Activated CD4-positive, alpha-beta T cell treated with anti-CD3 and anti-CD28 coated beads, Interleukin-2, Interleukin-6, amounts not matched to agents 100 ng/mL and 50 ng/mL, durations not matched to agents 16 hours and 8 hours (primary cell): ENCODE measurements at regions not wholly inside any gene's neighbourhood (a gene's known extent, or its start where the extent isn't known, plus 50 kb on each side); places are given as distances from the start of the nearest gene placed in this dataset.
"Not testable (repeated sequence)": the region's sequence is repeated elsewhere in the genome, so short reads cannot be mapped to it uniquely, and the experiment has no call there.

Experiments
- DNase-seq: peaks from one replicate; pipeline ENCODE4 v3.0.0-alpha.2; 2020

DNA sequence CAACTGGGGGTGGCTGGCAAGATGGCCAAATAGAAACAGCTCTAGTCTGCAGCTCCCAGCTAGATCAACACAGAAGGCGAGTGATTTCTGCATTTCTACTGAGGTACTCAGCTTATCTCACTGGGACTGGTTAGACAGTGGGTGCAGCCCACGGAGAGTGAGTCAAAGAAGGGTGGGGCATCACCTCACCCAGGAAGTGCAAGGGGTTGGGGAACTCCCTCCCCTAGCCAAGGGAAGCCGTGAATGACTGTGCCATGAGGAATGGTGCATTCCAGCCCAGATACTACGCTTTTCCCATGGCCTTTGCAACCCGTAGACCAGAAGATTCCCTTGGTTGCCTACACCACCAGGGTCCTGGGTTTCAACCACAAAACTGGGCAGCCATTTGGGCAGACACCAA is 452.6 kb downstream of the NR4A2 start:
- not testable (repeated sequence) for DNase-seq

DNA sequence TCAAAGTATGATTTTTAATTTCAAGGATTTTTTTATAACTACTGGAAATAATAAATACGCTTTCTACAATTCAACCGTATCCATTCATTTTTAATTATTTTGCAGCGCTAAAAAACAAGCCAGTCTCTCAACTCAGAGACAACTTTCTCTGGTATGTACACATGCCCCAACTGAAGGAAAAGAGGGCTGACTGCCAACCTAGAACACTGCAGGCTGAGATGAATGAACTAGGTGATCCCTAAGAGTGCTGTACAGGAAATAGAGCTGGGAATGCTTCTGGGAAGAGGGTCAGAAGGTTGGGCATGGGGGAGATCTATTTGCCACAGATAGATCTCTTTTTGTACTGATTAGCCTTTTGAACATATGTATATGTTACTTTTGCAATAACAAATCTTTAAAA is 460.1 kb downstream of the NR4A2 start:
- DNase-seq = no peak

DNA sequence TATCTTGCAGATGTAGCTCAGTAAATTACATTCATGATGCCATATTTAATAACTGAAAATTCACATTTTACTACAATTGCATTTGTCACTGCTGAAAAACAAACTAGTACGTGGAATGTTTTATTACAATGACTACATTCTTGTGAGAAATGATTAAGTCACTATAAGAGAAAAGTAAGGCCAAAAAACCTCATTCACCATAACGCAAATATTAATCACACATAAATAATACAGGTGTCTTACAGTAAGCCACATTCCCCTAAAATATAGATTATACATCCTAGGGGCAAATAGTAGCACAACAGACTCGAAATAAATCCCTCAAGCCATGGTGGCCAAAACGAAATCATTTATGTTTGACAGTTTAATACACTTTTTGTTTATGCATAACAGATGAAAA is 460.6 kb downstream of the NR4A2 start:
- no peak for DNase-seq

DNA sequence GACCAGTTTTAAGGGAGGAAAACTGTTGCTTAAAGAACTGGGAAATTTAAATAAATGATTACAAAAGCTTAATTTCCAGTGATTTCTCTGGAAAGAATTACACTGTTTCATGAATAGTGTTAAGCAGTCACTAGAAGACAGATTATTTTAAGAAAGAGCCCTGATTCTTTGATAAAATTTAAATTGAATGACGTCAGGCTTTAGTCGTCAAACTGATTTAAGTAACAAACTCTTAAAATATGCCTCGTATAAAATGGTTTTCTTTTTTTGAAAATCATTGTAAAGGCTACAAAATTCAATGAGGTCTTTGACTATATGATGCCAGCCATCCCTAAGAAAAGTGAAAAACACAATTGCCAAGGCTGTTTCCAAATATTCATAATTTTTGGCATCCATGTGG is 465.0 kb downstream of the NR4A2 start:
- DNase-seq = no peak

DNA sequence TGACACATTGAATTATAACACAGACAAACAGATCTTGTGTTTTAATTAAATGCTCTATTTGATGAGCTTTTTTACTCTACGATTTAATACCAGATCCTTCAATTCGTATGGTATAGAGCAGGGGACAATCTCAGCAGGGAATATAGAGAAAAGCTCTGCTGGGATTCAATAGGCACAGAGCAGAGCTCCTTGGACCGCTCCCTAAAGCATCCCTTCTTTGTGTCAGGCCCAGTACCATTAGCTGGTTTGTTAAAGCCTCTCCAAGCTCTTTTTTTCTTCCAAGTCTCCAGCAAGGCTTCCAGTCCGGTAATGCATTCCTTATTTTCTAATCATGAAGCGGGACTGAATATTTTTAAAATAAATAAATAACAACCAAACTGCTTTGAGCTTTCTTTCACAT is 466.0 kb downstream of the NR4A2 start:
- no peak for DNase-seq

DNA sequence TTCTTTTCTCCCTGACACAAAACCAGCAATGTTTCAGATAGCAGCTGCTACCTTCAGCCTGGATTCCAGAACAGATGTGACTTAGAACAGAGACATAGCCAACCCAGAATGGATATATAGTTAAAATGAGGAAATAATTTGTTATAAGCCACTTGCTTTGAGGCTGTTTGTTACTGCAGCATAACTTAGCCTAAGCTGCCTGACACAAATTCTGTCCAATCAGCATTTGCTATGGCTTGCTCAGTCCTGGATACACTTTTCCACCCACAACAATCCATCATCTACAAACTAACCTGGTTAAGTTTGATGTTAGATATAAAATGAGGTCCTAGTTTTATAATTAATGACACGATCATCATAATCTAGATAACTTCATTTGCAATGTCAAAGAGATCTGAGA is 480.4 kb downstream of the NR4A2 start:
- DNase-seq = no peak

DNA sequence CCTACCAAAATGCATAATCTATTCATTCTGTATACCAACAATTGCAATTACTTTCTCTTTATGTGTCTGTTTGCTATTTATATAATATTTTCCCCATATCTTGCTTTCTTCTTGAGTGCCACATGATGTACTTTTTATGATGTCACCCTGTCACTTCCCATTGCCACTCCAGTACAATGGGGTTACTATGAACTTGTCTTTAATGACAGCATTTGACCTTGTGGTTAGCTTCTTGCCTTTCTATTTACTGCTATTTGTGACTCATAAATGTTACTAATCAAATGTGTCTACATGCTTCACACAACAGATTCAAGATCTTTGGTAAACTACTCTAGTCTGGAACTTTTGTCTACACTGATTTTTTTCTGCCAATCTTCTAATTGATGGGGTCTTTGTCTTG is 486.3 kb downstream of the NR4A2 start:
- no peak for DNase-seq

DNA sequence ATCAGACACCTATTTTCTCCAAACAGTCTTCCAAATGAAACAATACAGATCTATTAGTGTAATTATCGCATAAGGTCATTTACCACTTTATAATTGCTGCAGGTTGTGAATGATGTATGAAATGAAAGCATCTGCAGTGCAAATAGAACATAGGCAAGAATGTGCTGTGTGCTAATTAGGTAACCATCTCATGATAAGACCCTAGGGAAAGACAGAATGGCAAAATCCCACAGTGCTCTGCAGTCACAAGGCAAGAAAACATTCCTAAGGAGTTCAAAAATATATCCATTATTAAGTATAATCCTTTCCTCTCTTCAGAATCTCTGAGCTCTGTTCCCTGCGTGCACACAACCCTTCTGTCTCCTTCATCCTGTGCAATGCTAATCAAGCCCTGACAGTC is 488.1 kb downstream of the NR4A2 start:
- no peak for DNase-seq

DNA sequence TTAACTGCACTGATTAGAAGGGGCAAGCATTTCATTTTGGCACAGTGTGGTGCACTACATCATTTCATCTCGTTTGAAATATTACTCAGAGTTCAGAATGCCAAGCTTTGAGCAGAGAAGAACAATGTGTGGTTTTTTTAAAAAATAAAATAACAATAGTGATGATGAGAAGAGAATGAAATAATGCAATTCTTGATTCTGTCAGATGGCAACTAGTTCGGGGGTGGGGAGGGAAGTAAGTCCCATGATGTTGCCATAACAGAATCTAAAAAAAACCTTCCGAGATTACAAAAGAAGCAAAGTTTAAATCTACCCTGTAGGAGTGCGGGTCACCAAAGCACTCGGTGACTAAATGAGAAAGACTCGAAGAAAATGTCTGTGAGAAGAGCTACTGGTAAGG is 490.4 kb downstream of the NR4A2 start:
- DNase-seq = no peak

DNA sequence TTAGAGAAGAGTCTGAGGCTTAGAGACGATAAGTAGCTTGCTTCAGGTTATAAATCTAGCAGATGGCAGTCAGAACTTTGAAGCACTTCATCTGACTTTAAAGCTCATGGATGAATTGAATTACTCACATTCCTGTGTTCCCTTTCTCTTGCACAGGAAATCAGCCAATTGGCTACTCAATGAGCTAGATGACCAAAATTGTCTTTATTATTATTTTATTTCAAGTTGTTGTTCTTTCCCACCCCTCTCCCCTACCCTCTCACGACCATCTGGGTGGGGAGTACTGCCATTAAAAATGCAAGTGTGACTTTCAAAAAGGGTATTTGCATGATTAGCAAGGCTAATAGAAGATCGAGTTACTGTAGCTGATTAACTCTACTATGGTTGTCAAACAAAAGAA is 491.1 kb downstream of the NR4A2 start:
- no peak for DNase-seq

DNA sequence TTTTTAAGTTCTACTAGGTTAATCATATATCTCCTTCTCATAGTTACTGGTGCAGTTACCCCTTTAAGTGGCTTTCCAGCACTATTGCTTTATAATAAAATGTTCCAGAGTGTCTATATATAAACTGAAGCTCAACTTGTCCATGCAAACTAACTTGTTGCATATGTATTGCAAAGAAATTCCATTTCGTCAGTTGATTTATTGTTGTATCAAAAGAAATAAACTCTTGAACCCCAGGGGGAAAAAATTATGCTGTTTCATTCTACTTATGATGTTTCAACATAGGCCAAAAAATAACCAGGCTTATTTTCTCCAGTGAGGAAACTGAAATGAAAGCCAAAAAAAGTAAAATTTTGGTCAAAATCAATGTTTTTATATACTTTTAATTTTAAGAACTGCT is 491.9 kb downstream of the NR4A2 start:
- DNase-seq = no peak

DNA sequence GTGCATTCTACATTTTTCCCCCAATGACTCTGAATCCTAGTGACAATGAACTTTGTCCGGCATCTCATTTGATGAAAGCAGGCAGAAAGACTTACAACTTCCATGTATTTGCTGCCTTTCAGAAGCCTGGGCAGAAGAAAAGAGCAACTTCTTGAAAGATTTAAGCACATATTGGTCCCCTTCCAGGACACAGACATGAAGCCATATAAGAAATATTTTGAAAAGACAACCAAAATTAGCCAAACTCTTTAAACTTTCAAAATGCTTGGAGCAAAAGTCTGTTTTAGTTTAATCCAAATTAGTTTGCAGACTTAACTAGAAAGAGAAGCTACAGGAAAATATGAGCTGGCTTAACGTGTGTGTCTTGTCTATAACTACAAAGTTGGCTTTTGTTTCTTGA is 492.5 kb downstream of the NR4A2 start:
- DNase-seq = no peak

DNA sequence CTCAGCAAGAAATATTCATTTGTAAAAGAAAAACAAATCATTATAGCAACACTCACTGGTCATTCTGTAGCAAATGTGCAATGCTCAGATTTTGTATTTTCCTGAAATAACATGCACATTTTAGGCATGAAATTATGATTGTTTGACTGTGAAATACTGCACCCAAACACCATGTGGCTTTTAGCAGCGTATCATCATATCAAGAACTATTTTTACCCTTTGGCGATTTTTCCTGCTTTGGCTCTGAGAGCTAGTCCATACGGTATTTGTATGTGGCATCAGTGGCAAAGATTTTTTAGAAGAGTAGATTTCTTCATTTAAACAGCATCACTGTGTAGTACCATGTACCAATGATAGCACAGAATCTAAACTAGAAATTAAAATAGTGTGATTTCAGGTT is 493.1 kb downstream of the NR4A2 start:
- no peak for DNase-seq

DNA sequence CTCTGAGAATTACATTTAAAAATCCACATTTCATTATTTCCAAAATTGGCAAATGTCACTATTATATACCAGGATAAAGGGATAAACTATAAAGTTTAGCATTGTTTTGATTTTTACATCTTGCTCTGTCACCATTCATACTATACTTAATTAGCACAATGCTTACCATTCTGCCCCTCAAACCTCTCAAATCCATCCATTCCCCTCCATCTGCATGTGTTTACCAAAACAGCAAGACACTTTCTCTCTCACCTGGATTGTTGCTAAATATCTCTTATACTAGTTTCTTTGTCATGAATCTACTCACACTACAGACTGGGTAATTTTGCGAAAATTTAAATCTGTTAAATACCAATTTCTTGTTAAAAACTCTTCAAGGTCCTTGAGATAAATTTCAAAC is 496.1 kb downstream of the NR4A2 start:
- DNase-seq = no peak

DNA sequence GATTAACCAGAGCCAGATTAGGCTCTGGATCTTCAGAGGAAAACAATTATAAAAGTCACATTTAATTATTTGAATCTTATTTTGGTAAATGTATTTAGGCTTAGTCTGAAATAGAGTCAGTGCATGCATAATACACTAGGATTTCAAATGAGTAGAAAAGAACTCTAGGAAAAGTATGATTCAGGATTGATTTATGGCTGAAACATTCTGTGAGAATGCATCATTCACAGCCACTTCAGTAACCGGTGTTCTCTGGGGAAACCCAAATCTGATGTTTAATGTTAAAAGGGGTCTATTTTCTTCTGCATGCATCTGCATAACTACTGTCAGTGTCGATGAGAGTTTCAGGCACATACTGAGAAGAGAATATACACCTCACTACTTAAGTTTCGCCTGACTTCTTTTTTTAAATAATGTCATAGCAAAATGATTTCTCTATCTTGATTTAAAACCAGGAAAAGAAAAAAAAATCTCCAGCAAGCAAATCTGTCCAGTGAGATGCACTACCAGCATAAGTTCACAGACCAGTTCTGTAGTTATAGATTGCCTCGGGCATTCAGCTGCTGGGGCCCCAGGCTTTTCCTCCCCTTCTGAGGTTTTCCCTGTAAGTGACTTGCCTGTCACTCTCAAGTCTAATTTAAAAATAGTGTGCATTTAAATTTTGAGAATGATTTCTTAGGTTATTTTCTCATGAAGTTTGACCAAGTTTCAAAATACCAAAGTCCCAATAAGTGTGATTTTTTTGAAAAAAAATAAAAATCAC is 501.5 kb downstream of the NR4A2 start:
- no peak for DNase-seq

DNA sequence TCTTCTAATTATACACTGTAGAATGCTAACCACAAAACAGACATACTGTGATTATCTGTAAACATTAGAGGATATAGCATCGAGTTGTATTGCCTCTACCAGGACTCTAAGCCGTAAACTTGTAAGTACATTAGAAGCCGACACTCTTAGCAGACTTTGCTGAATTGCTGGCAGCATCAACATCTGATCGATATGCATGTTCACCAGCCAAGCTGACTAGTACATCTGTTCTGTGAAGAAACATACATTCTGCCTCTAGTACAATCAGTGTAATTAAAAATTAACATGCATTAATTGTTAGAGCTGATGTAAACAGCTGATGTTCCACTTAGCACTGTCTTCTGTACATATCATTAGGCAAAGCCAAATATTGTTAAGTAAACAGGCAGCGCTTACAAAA is 502.2 kb downstream of the NR4A2 start:
- DNase-seq = no peak

DNA sequence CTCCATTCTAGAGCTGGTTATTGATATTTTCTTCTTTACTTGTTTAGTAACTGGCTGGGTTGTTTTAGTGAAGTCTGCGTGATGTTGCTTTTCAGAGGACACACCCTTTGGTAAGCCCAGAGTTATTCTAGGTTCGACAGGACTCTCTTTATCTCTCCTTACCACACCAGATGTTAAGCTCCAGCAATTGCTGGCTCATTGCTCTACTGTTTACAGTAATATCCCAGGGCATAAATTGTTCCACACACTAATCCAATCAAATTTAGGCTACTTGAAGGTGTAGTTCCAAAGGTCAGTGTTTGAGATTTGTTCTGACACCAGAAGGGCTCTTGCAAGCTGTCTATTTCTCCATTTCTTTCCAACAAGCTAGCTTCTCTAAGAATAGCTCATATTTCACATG is 506.6 kb downstream of the NR4A2 start:
- no peak for DNase-seq

DNA sequence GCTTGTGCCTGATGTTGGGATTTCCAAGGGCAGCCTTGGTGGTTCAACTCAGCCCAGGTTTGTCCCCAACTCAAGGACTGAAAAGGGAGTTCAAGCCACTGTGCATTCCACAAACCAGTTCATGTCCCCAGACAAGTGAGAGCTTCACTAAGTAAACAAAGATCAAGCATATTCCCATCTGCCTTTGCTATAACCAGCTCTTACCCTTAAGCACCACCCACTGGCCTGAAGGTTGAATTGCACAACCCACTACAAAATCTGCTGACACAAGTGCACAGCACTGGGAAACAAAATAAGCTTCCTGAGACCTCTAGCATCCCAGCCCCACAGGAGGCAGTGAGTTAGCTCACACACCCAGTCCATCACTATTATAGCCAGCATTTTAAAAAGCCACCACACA is 516.7 kb downstream of the NR4A2 start:
- DNase-seq = peak; percentile 23

DNA sequence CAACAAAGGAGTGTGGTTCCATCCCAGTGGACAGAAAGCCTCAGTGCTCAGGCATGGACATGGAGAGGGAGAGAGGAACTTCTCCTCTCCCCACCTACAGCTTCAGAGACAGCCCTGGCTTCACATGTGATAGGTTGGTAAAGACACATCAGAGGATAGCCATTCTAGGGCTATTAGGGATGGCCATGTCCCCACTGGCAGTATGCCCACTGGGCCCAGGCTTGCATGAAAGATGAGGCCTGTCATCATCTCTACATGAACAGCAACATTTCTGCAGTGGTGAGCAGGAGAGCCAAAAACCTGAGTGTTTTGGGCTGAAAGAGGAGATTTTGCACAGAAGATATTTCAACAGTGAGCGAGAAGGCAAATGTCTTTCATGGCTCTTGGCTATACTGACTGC is 517.2 kb downstream of the NR4A2 start:
- no peak for DNase-seq

DNA sequence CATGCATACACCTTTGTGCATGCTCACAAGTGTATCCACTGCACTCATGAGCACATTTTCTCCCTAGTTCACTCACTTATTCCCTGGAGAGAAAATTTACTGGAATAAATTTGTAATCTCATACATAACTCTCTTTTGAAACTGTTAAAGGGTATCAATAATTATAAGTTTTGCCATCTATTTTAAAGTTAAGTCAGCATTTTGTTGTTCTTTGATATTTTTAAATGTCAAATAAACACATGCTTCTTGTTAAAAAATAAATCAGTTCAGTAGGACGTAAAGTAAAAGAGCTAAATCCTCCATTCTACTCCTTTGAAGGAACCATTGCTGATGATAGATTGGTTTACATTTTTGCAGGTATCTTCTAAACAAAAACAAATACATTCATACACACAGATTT is 522.1 kb downstream of the NR4A2 start:
- no peak for DNase-seq

DNA sequence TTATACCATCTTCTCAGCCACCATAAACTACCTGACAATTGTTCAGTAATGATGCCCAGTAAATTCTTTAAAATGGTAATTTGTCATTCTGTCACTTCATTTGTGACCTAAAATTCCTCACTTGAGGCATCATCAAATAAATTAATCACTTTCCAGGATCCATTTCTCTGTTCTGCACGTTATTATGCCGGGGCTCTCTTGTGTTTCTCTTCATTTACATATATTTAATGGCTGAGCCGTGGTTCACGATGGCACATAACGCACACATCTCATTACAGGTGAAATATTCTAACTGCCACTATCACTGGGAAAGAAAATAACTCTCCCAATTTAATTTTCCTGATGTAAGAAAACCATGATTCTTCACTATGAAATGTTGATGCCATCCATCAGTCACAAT is 529.6 kb downstream of the NR4A2 start:
- DNase-seq = no peak

DNA sequence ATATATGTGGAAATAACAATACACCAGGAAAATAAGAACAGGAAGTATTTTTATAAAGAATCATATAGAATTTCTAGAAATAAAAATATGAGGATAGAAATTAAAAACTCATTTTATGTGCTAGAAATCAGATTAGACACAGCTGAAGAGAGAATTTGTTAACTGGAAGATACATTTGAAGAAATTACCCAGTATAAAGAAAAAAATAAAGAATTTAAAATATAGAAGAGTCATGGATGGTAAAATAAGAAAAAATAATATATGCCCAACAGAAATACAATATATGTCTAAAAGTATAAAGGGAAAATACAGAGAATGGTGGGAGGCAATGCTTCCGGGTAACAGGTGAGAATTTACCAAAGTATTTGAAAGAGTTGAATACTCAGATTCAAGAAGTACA is 539.9 kb downstream of the NR4A2 start:
- no peak for DNase-seq

DNA sequence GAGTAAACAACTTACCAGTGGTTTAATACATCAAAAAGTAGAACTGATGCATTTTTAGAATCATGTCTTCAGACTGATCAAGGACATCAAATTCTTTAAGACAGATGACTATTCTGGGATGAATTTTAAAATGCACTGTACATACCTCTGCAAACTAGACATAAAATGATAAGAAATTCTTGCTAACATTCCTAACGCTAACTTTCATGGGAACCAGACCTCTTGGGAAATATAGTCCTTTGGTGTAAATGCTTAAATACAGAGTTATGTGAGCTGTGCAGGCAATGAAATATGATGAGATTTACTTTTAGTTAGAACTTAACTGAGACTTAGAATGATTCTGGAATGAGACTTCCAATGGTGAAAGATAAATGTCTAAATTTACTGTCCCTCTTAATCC is 562.0 kb downstream of the NR4A2 start:
- no peak for DNase-seq

DNA sequence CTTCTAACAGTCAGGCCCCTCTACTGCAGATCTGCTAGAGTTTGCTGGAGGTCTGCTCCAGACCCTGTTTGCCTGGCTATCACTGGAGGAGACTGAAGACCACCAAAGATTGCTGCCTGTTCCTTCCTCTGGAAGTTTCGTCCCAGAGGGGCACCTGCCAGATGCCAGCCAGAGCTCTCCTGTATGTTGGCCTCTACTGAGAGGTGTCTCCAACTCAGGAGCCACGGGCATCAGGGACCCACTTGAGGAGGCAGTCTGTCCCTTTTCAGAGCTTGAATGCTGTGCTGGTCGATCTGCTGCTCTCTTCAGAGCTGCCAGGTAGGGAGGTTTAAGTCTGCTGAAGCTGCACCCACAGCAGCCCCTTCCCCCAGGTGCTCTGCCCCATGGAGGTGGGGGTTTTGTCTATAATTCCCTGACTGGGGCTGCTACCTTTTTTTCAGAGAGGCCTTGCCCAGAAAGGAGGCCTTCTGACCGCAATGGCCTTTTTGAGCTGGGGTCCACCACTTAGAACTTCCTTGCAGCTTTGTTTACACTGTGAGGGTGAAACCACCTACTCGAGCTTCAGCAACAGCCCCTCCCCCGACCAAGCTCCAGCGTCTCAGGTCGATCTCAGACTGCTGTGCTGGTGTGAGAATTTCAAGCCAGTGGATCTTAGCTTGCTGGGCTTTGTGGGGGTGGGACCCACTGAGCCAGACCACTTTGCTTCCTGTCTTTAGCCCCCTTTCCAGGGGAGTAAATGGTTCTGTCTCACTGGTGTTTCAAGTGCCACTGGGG is 566.0 kb downstream of the NR4A2 start:
- no peak for DNase-seq

DNA sequence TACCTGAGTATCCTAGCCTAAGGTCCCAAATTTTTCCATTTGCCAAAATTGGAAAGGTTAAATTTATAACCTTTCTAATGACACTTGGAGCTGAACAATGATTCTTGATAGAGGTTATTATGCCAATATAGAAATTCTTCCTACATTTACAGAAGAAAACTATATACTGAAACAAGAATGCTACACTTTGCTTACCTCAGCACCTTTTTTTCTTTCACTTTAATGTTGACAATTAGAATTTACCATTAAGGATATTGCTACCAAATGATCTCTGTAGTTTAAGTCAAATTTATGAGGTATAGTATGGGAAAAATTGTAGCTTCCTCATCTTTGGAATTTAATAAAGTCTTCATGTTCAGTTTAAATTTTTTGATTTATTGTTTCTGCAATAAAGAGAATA is 577.0 kb downstream of the NR4A2 start:
- no peak for DNase-seq
